ENCODE measurements at regions not wholly inside any gene's neighbourhood (a gene's known extent, or its start where the extent isn't known, plus 50 kb on each side); places are given as distances from the start of the nearest gene placed in this dataset.
"Not testable (repeated sequence)": the region's sequence is repeated elsewhere in the genome, so short reads cannot be mapped to it uniquely, and the experiment has no call there.

DNA sequence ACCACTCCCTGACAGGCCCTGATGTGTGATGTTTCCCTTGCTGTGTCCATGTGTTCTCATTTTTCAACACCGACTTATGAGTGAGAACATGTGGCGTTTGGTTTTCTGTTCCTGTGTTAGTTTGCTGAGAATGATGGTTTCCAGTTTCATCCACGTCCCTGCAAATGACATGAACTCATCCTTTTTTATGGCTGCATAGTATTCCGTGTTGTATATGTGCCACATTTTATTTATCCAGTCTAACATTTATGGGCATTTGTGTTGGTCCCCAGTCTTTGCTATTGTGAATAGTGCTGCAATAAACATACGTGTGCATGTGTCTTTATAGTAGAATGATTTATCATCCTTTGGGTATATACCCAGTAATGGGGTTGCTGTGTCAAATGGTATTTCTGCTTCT is 830.3 kb upstream of the ADGRB3 start:
- TF ChIP-seq, protein P1, sequence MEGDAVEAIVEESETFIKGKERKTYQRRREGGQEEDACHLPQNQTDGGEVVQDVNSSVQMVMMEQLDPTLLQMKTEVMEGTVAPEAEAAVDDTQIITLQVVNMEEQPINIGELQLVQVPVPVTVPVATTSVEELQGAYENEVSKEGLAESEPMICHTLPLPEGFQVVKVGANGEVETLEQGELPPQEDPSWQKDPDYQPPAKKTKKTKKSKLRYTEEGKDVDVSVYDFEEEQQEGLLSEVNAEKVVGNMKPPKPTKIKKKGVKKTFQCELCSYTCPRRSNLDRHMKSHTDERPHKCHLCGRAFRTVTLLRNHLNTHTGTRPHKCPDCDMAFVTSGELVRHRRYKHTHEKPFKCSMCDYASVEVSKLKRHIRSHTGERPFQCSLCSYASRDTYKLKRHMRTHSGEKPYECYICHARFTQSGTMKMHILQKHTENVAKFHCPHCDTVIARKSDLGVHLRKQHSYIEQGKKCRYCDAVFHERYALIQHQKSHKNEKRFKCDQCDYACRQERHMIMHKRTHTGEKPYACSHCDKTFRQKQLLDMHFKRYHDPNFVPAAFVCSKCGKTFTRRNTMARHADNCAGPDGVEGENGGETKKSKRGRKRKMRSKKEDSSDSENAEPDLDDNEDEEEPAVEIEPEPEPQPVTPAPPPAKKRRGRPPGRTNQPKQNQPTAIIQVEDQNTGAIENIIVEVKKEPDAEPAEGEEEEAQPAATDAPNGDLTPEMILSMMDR (IDR thresholded peaks at IDR 0.05), result not testable (repeated sequence)
- TF ChIP-seq POLR2A (IDR thresholded peaks at IDR 0.05; ENCODE audit: low read length); NPAS2 (CRISPR knock-in tag; IDR thresholded peaks at IDR 0.05; ENCODE audit: borderline replicate concordance); CEBPB (IDR thresholded peaks at IDR 0.05): not testable (repeated sequence)

All from A549 (cell line).